SK-N-SH (cell line): ENCODE measurements at regions not wholly inside any gene's neighbourhood (a gene's known extent, or its start where the extent isn't known, plus 50 kb on each side); places are given as distances from the start of the nearest gene placed in this dataset.

ENCODE experiments used
- CTCF ChIA-PET: fragments of 300-600, 350-600 bp; formaldehyde crosslinking; extraction: SDS; loops from one replicate; lab custom pipeline; 2021; lab: Yijun Ruan, JAX
- POLR2A ChIA-PET: fragments of 350-600 bp; sonication (Branson Sonifier 250); formaldehyde crosslinking; extraction: SDS; loops from one replicate; lab custom pipeline; 2020; ENCODE audit warnings: antibody characterized with exemption, inconsistent platforms; lab: Yijun Ruan, JAX
- DNase-seq: peaks from one replicate; pipeline ENCODE4 v3.0.0; 2012
- H2AFZ ChIP-seq: fragments of 200-600 bp; sonication (generic); 2 replicates; pipeline ENCODE4 v1.8.1; 2016; ENCODE audit warnings: antibody characterized with exemption, mild to moderate bottlenecking, low read depth
- H3F3A ChIP-seq: fragments of 200-600 bp; sonication (generic); replicated peaks from 2 replicates; pipeline ENCODE3; 2016; ENCODE audit warnings: antibody characterized with exemption, mild to moderate bottlenecking; ENCODE audit not compliant: insufficient read depth
- H3K27ac ChIP-seq, 2 experiments: fragments of 200-500 bp in 1 of 2; fragments of 200-600 bp in 1 of 2; sonication (Bioruptor generic) in 1 of 2; sonication (generic), shearing (Covaris generic) in 1 of 2; 2 replicates each; pipeline versions ENCODE4 v1.5.1 to v1.6.1; 2014 to 2016; ENCODE audit warnings: low read depth in 2 of 2, inconsistent platforms in 1 of 2, low read length in 1 of 2, mild to moderate bottlenecking in 1 of 2, mixed read lengths in 1 of 2
- H3K27me3 ChIP-seq: fragments of 200-600 bp; sonication (generic), shearing (Covaris generic); 2 replicates; pipeline ENCODE4 v1.6.1; 2016; ENCODE audit warnings: mixed run types; ENCODE audit not compliant: insufficient read depth
- H3K36me3 ChIP-seq, 2 experiments: fragments of 200-500 bp in 1 of 2; fragments of 200-600 bp in 1 of 2; sonication (Bioruptor generic) in 1 of 2; sonication (generic) in 1 of 2; replicated peaks in 1 of 2; 2 replicates each; pipeline versions ENCODE3 to v1.5.1; 2014 to 2016; ENCODE audit warnings: low read length in 1 of 2, mild to moderate bottlenecking in 1 of 2; ENCODE audit not compliant: insufficient read depth in 2 of 2, control insufficient read depth in 1 of 2
- H3K4me1 ChIP-seq, 2 experiments: fragments of 200-500 bp in 1 of 2; fragments of 200-600 bp in 1 of 2; sonication (Bioruptor generic) in 1 of 2; sonication (generic), shearing (Covaris generic) in 1 of 2; 2 replicates each; pipeline versions ENCODE4 v1.5.1 to v1.6.1; 2014 to 2016; ENCODE audit warnings: low read depth in 1 of 2, low read length in 1 of 2, mixed run types in 1 of 2; ENCODE audit not compliant: insufficient read depth in 2 of 2, control insufficient read depth in 1 of 2
- H3K4me2 ChIP-seq: fragments of 200-600 bp; sonication (generic), shearing (Covaris generic); 2 replicates; pipeline ENCODE4 v1.6.1; 2017; ENCODE audit warnings: mixed run types
- H3K4me3 ChIP-seq, 2 experiments: fragments of 200-500 bp in 1 of 2; fragments of 200-600 bp in 1 of 2; sonication (Bioruptor generic) in 1 of 2; sonication (generic), shearing (Covaris generic) in 1 of 2; 2 replicates each; pipeline versions ENCODE4 v1.5.1 to v1.8.1; 2014 to 2016; ENCODE audit warnings: low read depth in 2 of 2, inconsistent platforms in 1 of 2, low read length in 1 of 2, mild to moderate bottlenecking in 1 of 2, mixed read lengths in 1 of 2, moderate library complexity in 1 of 2
- H3K79me2 ChIP-seq: fragments of 200-600 bp; sonication (generic); 2 replicates; pipeline ENCODE4 v1.8.1; 2017; ENCODE audit warnings: mild to moderate bottlenecking; ENCODE audit not compliant: insufficient read depth
- H3K9ac ChIP-seq: fragments of 200-600 bp; sonication (generic); 2 replicates; pipeline ENCODE4 v1.6.1; 2017; ENCODE audit warnings: mixed run types
- H3K9me2 ChIP-seq: fragments of 200-600 bp; sonication (generic); 2 replicates; pipeline ENCODE4 v1.6.1; 2017; ENCODE audit warnings: mixed run types
- H3K9me3 ChIP-seq: fragments of 200-600 bp; sonication (generic); 2 replicates; pipeline ENCODE4 v1.6.1; 2017; ENCODE audit warnings: mixed run types, mild to moderate bottlenecking, moderate library complexity
- H4K20me1 ChIP-seq: fragments of 200-600 bp; sonication (generic); 2 replicates; pipeline ENCODE4 v1.6.1; 2017; ENCODE audit warnings: mild to moderate bottlenecking, mixed run types; ENCODE audit not compliant: insufficient read depth
- EZH2phosphoT487 ChIP-seq: fragments of 200-600 bp; sonication (generic); IDR thresholded peaks from 2 replicates; pipeline ENCODE4 v1.6.1; 2017; ENCODE audit warnings: low read depth, mixed run types, mild to moderate bottlenecking, antibody characterized with exemption, moderate library complexity, borderline replicate concordance
- FOSL2 ChIP-seq: IDR thresholded peaks from 2 replicates; pipeline ENCODE4 v1.4.0; 2012; ENCODE audit warnings: low read depth, mild to moderate bottlenecking, moderate library complexity, borderline replicate concordance
- FOXJ3 ChIP-seq: sonication (generic); formaldehyde crosslinking; IDR thresholded peaks from 2 replicates; pipeline ENCODE4 v1.5.1; 2020; ENCODE audit warnings: mild to moderate bottlenecking, missing genetic modification reagents
- FOXM1 ChIP-seq: IDR thresholded peaks from 2 replicates; pipeline ENCODE4 v1.4.0; 2012; ENCODE audit warnings: low read depth, mild to moderate bottlenecking
- IRF3 ChIP-seq: fragments of 150-350 bp; IDR thresholded peaks from 2 replicates; pipeline ENCODE4 v1.6.1; 2016; ENCODE audit warnings: mild to moderate bottlenecking, low read depth, low read length
- MXI1 ChIP-seq: IDR thresholded peaks from 2 replicates; pipeline ENCODE4 v1.6.1; 2012; ENCODE audit warnings: mild to moderate bottlenecking, low read depth, low read length, improper control_type of control experiment
- NRF1 ChIP-seq: IDR thresholded peaks from 2 replicates; pipeline ENCODE4 v1.6.1; 2012; ENCODE audit warnings: low read depth, mild to moderate bottlenecking, low read length
- REST ChIP-seq: IDR thresholded peaks from 2 replicates; pipeline ENCODE4 v1.6.1; 2012; ENCODE audit warnings: mild to moderate bottlenecking, low read depth, low read length, moderate library complexity
- USF1 ChIP-seq: IDR thresholded peaks from 2 replicates; pipeline ENCODE4 v1.4.0; 2012; ENCODE audit warnings: low read depth, borderline replicate concordance
- USF2 ChIP-seq: fragments of 150-350 bp; IDR thresholded peaks from 2 replicates; pipeline ENCODE4 v1.6.1; 2017; ENCODE audit warnings: antibody characterized with exemption, low read length, low read depth, borderline replicate concordance
- ZBTB33 ChIP-seq: IDR thresholded peaks from 2 replicates; pipeline ENCODE4 v1.4.0; 2012; ENCODE audit warnings: low read depth, borderline replicate concordance
- WGBS: methylation state at CpG from one replicate; pipeline ENCODE4 v1.1.6; 2017; ENCODE audit warnings: low lambda C conversion rate; 5-methylcytosine and 5-hydroxymethylcytosine counted together

- Histone ChIP-seq H3K9ac (no peak overlapping the region), H3K27ac (no peak overlapping the region), H4K20me1 (no peaks in the 10 kb centered on the region), H3K9me2 (no peaks in the 10 kb centered on the region), H3K9me3 (no peaks in the 10 kb centered on the region), H3K27me3 (no peaks in the 10 kb centered on the region), H3K79me2 (no peaks in the 10 kb centered on the region), H3K4me2 (no peak overlapping the region)
- WGBS: 84% methylated on average over 4 of the region's 4 CpGs
- DNase-seq: no peak
- ChIA-PET CTCF (no interaction called here), POLR2A (no interaction called here)
- TF ChIP-seq USF2: no peak
- TF ChIP-seq USF1: no peak
- no peak for TF ChIP-seq ZBTB33
- no peak for TF ChIP-seq FOSL2
- TF ChIP-seq EZH2phosphoT487: no peak
- TF ChIP-seq IRF3: no peak
- TF ChIP-seq REST: no peak
- TF ChIP-seq MXI1: no peak
- no peak for TF ChIP-seq NRF1
- TF ChIP-seq FOXJ3 (CRISPR knock-in tag): no peak
- TF ChIP-seq FOXM1: no peak
- TF ChIP-seq, all 33 proteins: peak for 0
- H2AFZ ChIP-seq: no peak overlapping the region
- no peak overlapping the region for H3K4me3 ChIP-seq
- H3K36me3 ChIP-seq: peaks cover 0 to 6% of the 10 kb centered on the region in 2 experiments
- peaks cover 0 to 18% of the 10 kb centered on the region in 2 experiments; a peak in 3 of 4 replicates for H3K4me1 ChIP-seq
- peaks cover 12% of the 10 kb centered on the region for H3F3A ChIP-seq
Measured at GRCh38 chr20:19820555-19821211, 62.6 kb downstream of the RIN2 start.
